GM19438 (cell line): ENCODE measurements at regions not wholly inside any gene's neighbourhood (a gene's known extent, or its start where the extent isn't known, plus 50 kb on each side); places are given as distances from the start of the nearest gene placed in this dataset.
"Not testable (repeated sequence)": the region's sequence is repeated elsewhere in the genome, so short reads cannot be mapped to it uniquely, and the experiment has no call there.

Experiments
- ATAC-seq: cut with Tn5 transposase; IDR thresholded peaks from one replicate; pipeline ENCODE4 v1.9.1; 2021; ENCODE audit warnings: low read depth; ENCODE audit not compliant: unreplicated experiment

- ATAC-seq: no peak
Measured at GRCh38 chr3:5666455-5666854, 478.9 kb downstream of the EDEM1 start.

- ATAC-seq: no peak
Measured at GRCh38 chr3:5673521-5673920, 486.0 kb downstream of the EDEM1 start.

DNA sequence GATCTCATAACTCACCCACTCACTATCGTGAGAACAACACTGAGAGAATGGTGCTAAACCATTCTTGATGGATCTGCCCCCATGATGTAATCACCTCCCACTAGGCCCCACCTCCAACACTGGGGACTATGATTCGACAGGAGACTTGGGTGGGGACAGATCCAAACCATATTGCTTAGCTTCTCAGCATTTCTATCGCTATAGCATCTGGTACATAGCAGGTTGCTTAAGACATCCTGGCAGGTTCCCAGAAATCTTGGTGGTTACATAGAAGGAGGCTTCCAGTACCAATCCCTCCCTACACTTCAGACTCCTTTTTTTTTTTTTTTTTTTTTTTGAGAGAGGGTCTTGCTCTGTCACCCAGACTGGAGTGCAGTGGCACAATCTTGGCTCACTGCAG, 487.8 kb downstream of the EDEM1 start:
- ATAC-seq: no peak

DNA sequence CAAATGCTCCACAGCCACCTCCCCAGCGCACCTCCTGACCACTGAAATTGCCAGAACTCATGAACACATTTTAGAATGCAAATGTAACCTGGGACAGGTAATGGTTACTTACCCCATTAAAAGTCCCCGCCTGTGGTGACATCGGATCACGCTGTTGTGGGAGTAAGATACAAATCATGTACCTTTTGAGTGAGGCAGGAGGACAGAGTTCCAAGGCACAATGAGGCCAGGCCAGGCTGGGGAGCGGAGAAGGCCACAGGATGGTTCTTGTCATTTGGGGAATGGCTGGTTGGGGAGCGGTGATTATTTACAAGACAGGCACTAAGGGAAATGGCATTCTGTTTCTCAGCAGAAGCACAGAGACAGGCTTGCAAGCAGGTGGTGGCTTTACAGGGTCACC, 490.0 kb downstream of the EDEM1 start:
- no peak for ATAC-seq

DNA sequence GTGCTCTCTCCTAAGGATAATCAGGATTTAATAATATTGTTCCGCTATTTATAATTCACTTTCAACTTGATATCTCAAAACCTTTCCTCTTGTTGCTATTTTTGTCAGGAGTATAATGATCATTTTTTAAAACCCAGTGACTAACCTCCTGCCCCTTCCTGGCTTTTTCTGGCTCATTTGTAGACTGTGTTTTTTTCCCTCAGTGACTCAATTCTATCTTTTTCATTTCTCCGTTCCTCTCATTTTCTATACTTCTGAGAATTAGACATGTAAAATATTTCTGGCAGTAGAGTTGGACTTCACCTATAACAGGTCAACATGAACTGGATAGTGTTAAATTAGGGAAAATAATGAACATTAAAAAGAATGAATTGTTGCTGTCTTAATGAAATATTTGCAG, 490.7 kb downstream of the EDEM1 start:
- ATAC-seq: no peak

DNA sequence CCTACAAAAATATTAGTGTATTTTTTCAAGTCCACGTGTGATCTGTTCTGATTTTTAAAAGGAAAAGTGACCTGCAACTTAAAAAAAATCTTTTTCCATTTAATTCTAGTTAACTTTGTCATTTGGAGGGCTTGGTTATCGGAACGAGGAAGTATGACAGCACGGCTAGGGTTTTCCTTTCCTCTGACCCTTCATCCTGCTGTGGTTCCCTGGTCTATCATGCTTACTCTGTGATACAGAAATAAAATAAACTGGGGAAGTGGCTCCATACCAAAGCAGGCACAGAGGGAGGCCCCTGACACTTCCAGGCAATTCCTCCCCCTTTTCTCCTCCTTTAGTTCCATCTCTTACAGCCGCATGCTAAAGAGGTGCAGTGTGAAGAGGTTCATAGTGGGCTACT, 491.3 kb downstream of the EDEM1 start:
- no peak for ATAC-seq

- no peak for ATAC-seq
Measured at GRCh38 chr3:5687230-5687629, 499.7 kb downstream of the EDEM1 start.

GRCh38 chr3:5690490-5690889, 503.0 kb downstream of the EDEM1 start:
- no peak for ATAC-seq

DNA sequence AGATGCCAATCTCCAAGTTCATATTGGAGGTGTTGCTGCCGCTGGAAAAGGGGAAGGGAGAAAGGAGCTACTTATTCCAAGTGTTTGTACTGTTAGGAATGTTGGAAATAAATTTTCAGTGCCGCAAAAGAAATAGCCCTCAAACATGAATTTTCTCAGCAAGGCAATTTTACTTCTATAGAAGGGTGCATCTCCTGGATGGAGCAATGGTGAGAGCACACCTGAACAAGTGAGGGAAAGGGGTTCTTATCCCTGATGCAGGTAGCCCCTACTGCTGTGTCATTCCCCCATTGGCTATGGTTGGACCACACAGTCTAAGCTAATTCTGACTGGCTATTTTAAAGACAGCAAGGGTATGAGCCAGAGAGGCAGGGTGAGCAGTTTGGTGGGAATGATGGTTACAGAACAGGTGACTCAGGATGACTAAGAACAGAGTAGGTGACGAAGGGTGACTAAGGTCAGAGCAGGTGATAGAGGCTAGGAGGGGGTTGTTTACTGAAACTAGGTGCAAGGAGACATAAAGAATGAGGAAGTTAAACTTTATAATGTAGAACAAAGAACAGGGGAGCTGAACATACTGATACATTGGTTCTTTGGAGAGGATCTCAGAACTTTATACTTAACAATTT, 503.5 kb downstream of the EDEM1 start:
- ATAC-seq: no peak

GRCh38 chr3:5692446-5692845, 504.9 kb downstream of the EDEM1 start:
- ATAC-seq: no peak

DNA sequence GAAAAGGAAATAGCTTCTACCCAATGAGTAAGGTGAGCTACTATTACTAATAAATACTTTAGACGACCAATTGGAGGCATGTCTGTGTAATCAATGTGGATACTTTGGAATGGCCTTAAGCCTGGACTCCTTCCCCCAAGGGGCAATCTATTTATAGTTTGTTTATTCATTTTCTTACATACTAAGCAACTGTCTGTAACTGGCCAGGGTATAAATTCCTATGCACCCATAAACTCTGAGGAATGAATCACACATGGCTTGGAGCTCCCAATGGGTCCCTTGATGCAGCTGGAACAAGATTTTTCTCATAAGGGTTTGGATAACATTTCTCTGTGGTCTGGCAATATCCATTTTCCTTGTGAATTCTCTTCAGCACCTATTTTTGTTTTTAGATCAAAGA, 506.8 kb downstream of the EDEM1 start:
- ATAC-seq: no peak

DNA sequence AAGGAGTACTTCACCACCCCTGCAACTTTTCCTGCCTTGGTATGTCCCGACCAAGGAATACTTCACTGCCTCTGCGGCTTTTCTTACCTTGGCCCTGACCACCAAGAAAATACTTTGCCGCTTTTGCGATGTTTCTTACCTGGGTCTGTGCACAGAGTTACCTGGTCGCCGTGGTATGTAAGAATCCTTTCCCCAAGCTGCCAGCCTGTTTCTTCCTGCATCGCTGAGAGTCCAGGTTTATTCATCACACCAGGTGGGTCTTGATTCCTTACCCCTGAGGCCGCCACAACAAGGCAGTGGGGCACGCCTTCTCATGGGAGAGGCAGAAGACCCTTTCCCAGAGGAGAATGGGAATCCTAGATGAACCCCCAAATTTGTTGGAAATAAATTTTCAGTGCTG, 511.3 kb downstream of the EDEM1 start:
- ATAC-seq: no peak

GRCh38 chr3:5699313-5699712, 511.8 kb downstream of the EDEM1 start:
- ATAC-seq: no peak

GRCh38 chr3:5699811-5700210, 512.3 kb downstream of the EDEM1 start:
- ATAC-seq: no peak

DNA sequence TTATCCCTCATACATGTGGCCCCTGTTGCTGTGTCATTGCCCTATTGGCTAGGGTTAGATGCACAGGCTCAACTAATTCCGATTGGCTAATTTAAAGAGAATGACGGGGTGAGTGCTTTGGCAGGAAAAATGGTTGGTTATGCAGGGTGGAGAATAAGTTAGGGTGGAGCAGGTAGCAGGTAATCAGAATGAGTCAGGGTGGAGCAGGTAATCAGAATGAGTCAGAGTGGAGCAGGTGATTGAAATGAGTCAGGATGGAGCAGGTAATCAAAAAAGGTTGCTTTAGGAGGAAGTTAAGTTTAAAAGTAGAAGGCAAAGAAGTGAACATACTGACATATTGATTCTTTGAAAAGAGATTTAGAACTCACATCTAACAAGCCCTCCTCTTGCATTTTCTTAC, 513.5 kb downstream of the EDEM1 start:
- not testable (repeated sequence) for ATAC-seq

DNA sequence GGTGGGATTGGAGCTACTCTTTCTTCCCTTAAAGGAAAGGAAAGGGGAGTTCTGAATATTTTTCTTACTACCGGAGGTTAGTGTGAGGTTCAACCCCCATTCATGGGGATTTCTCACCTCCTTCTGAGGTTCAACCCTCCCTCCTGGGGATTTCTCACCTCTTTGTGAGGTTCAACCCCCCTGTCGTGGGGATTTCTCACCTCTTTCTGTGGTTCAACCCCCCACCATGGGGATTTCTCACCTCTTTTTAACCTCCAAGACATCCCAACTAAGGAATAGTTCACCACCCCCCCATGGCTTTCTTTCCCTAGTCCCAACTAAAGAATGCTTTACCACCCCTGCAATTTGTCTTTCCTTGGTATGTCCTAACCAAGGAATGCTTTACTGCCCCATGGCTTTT, 520.3 kb downstream of the EDEM1 start:
- no peak for ATAC-seq

DNA sequence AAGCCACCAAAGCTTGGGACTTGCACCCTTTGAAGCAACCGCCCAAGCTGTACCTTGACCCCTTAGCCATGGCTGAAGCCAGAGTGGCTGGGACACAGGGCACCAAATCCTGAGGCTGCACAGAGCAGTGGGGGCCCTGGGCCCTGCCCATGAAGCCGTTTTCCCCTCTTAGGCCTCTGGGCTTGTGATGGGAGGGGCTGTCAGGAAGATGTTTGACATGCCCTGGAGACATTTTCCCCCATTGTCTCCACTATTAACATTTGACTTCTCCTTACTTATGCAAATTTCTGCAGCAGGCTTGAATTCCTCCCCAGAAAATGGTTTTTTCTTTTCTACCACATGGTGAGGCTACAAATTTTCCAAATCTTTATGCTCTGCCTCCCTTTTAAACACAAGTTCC, 522.2 kb downstream of the EDEM1 start:
- no peak for ATAC-seq

DNA sequence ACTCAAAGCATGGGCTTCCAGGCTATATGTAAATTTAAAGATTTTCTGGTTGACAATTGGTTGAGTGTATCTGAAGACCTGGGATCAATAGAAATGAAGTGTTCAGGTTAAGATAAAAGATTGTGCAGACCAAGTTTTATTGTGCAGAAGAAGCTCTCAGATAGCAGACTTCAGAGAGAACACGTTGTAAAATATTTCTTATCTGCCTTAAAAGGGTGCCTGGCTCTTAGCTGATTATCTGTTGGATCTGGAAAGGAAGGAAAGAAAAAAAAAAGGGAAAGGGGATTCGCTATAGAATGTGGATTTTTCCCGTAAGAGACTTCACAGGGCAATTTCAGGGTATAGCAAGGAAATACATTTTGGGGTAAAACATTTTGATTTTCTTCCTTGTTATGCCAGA, 523.2 kb downstream of the EDEM1 start:
- no peak for ATAC-seq

- ATAC-seq: no peak
Measured at GRCh38 chr3:5717254-5717653, 529.7 kb downstream of the EDEM1 start.

DNA sequence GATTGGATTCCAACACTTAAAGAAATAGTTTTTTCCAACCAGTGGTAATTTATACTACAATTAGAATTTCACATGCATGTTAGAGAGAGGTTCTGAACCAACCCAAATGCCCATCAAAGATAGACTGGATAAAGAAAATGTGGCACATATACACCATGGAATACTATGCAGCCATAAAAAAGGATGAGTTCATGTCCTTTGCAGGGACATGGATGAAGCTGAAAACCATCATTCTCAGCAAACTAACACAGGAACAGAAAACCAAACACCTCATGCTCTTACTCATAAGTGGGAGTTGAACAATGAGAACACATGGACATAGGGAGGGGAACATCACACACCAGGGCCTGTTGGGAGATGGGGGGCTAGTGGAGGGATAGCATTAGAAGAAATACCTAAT, 532.2 kb downstream of the EDEM1 start:
- ATAC-seq: not testable (repeated sequence)

- no peak for ATAC-seq
Measured at GRCh38 chr3:5725801-5726200, 538.3 kb downstream of the EDEM1 start.

- no peak for ATAC-seq
Measured at GRCh38 chr3:5726621-5727020, 539.1 kb downstream of the EDEM1 start.
